ENCODE measurements at regions not wholly inside any gene's neighbourhood (a gene's known extent, or its start where the extent isn't known, plus 50 kb on each side); places are given as distances from the start of the nearest gene placed in this dataset.

DNA sequence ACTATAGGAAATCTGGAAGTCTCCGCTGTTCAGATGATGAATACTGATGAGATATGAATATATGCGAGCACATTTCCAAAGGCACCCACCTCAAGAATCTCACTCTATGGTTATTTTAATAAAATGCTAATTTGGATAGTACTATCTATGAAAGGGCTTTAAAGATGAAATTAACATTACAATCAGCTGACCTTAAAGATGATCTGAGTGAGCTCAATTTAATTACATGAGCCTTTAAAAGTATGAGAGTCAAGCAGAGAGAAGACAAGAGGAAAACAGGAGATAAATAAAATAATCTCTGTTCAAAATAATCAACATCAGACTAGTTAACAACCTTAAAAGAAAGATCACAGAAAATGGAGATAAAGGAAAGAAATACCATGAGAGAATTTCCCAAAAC lies 474.1 kb upstream of the TUSC1 start:
- Histone ChIP-seq H3K9me3 (ENCODE audit: low read depth, low read length, poor library complexity, severe bottlenecking) (no peaks in the 10 kb centered on the region), H3K4me3 (ENCODE audit: low read depth, low read length, poor library complexity, severe bottlenecking) (no peak overlapping the region), H3K27me3 (replicated peaks; ENCODE audit: insufficient read depth, low read depth, low read length, poor library complexity) (no peaks in the 10 kb centered on the region), H3K27ac (ENCODE audit: low read depth, low read length, poor library complexity, severe bottlenecking) (no peak overlapping the region), H3K36me3 (ENCODE audit: insufficient read depth, low read length, poor library complexity, severe bottlenecking) (no peaks in the 10 kb centered on the region), H3K4me1 (ENCODE audit: insufficient read depth, low read length, poor library complexity, severe bottlenecking) (no peaks in the 10 kb centered on the region)
- intact Hi-C loops (cut with micrococcal nuclease; ENCODE audit: unreplicated experiment) = no loop called here
- CTCF ChIA-PET = no interaction called here
- TF ChIP-seq EZH2 (IDR thresholded peaks at IDR 0.05; ENCODE audit: borderline replicate concordance, low read depth, low read length, poor library complexity, severe bottlenecking) = no peak
- TF ChIP-seq, protein P1, sequence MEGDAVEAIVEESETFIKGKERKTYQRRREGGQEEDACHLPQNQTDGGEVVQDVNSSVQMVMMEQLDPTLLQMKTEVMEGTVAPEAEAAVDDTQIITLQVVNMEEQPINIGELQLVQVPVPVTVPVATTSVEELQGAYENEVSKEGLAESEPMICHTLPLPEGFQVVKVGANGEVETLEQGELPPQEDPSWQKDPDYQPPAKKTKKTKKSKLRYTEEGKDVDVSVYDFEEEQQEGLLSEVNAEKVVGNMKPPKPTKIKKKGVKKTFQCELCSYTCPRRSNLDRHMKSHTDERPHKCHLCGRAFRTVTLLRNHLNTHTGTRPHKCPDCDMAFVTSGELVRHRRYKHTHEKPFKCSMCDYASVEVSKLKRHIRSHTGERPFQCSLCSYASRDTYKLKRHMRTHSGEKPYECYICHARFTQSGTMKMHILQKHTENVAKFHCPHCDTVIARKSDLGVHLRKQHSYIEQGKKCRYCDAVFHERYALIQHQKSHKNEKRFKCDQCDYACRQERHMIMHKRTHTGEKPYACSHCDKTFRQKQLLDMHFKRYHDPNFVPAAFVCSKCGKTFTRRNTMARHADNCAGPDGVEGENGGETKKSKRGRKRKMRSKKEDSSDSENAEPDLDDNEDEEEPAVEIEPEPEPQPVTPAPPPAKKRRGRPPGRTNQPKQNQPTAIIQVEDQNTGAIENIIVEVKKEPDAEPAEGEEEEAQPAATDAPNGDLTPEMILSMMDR (conservative IDR thresholded peaks at IDR 0.05; ENCODE audit: low read depth, low read length) = no peak
- DNase-seq (ENCODE audit: low spot score) = no peak
- no TSS peak for BruUV-seq (replicated peaks)
- POLR2A ChIA-PET (ENCODE audit: low non-redundant PET) = no interaction called here

DNA sequence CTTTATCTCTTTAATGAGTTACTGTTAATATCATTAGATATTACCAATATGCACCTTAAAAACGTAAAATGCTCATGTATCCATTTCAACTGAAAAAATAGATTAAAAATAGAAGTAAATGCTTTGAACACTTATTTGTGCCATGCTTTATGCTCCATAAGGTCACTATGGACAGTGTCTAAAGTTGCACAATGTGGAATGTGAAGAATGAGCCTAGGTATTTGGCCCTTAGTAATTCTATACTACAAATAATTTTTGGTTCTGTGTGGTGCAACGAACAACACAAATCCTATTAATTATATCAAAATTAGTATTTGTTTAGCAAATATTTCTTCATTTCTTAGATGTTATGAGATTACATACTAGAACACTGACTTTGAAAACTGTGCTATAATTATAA lies 469.9 kb upstream of the TUSC1 start:
- no peaks in the 10 kb centered on the region for H3K4me1 ChIP-seq (ENCODE audit: insufficient read depth, low read length, poor library complexity, severe bottlenecking)
- ChIA-PET POLR2A (ENCODE audit: low non-redundant PET) (no interaction called here), CTCF (no interaction called here)
- no peak overlapping the region for H3K4me3 ChIP-seq (ENCODE audit: low read depth, low read length, poor library complexity, severe bottlenecking)
- H3K27me3 ChIP-seq (replicated peaks; ENCODE audit: insufficient read depth, low read depth, low read length, poor library complexity) = no peaks in the 10 kb centered on the region
- BruUV-seq (replicated peaks) = no TSS peak
- H3K36me3 ChIP-seq (ENCODE audit: insufficient read depth, low read length, poor library complexity, severe bottlenecking) = no peaks in the 10 kb centered on the region
- no peak overlapping the region for H3K27ac ChIP-seq (ENCODE audit: low read depth, low read length, poor library complexity, severe bottlenecking)
- DNase-seq (ENCODE audit: low spot score) = no peak
- no peaks in the 10 kb centered on the region for H3K9me3 ChIP-seq (ENCODE audit: low read depth, low read length, poor library complexity, severe bottlenecking)
- intact Hi-C loops (cut with micrococcal nuclease; ENCODE audit: unreplicated experiment) = no loop called here
- TF ChIP-seq, protein P1 (conservative IDR thresholded peaks at IDR 0.05; ENCODE audit: low read depth, low read length) = no peak
- TF ChIP-seq EZH2 (IDR thresholded peaks at IDR 0.05; ENCODE audit: borderline replicate concordance, low read depth, low read length, poor library complexity, severe bottlenecking) = no peak

DNA sequence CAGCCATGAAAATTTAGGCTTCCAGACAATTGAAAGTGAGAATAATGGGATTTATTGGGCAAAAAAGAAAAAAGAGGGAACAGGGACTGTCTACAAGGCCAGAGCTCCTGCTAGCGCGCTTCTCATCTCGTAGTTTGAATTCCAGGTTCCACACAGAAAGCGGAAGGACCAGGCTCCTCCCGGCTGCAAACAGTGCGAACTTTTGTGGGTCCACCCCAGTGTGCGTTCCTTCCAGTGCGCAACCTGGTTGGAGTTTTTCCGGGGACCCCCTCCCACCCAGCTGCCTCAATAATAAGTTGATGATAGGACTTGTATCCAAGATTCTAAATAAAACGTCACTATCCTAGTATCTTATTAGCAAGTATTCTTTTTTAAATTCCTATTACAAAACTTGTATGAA lies 467.7 kb upstream of the TUSC1 start:
- POLR2A ChIA-PET (ENCODE audit: low non-redundant PET) = no interaction called here
- H3K27ac ChIP-seq (ENCODE audit: low read depth, low read length, poor library complexity, severe bottlenecking) = no peak overlapping the region
- BruUV-seq (replicated peaks) = no TSS peak
- H3K36me3 ChIP-seq (ENCODE audit: insufficient read depth, low read length, poor library complexity, severe bottlenecking) = no peaks in the 10 kb centered on the region
- CTCF ChIA-PET = no interaction called here
- DNase-seq (ENCODE audit: low spot score) = no peak
- H3K4me3 ChIP-seq (ENCODE audit: low read depth, low read length, poor library complexity, severe bottlenecking) = no peak overlapping the region
- H3K4me1 ChIP-seq (ENCODE audit: insufficient read depth, low read length, poor library complexity, severe bottlenecking) = no peaks in the 10 kb centered on the region
- H3K9me3 ChIP-seq (ENCODE audit: low read depth, low read length, poor library complexity, severe bottlenecking) = no peaks in the 10 kb centered on the region
- no peak for TF ChIP-seq EZH2 (IDR thresholded peaks at IDR 0.05; ENCODE audit: borderline replicate concordance, low read depth, low read length, poor library complexity, severe bottlenecking)
- TF ChIP-seq, protein P1 (conservative IDR thresholded peaks at IDR 0.05; ENCODE audit: low read depth, low read length) = no peak
- intact Hi-C loops (cut with micrococcal nuclease; ENCODE audit: unreplicated experiment) = no loop called here
- H3K27me3 ChIP-seq (replicated peaks; ENCODE audit: insufficient read depth, low read depth, low read length, poor library complexity) = no peaks in the 10 kb centered on the region

All from A673 (cell line).